Activated T-cell treated with anti-CD3 and anti-CD28 coated beads, Interleukin-2, amount 50 U/mL, for 4 hours (primary cell): ENCODE measurements at regions not wholly inside any gene's neighbourhood (a gene's known extent, or its start where the extent isn't known, plus 50 kb on each side); places are given as distances from the start of the nearest gene placed in this dataset.

Experiments used
- ATAC-seq, 2 donors: fragments of 200-7000 bp; cut with Tn5 transposase; one replicate each; pipeline ENCODE4 v1.10.0; 2021
- DNase-seq: peaks from one replicate; pipeline ENCODE4 v3.0.0-alpha.2; 2020
- H3K27me3 Mint-ChIP-seq: one replicate; pipeline ENCODE4 v1.8.0; 2021; ENCODE audit warnings: low read depth, mixed read lengths
- H3K36me3 Mint-ChIP-seq: one replicate; pipeline ENCODE4 v1.8.0; 2022; ENCODE audit warnings: mixed read lengths; ENCODE audit not compliant: insufficient read depth
- H3K4me1 Mint-ChIP-seq: one replicate; pipeline ENCODE4 v1.8.0; 2021; ENCODE audit warnings: low read depth, mixed read lengths
- H3K4me3 Mint-ChIP-seq: one replicate; pipeline ENCODE4 v1.8.0; 2021; ENCODE audit warnings: mild to moderate bottlenecking, moderate library complexity, mixed read lengths
- H3K9me3 Mint-ChIP-seq: one replicate; pipeline ENCODE4 v1.8.0; 2021; ENCODE audit warnings: mixed read lengths

GRCh38 chr7:125551008-125551407 is 621.4 kb upstream of the POT1 start:
- Mint-ChIP-seq H3K4me3 (no peak overlapping the region), H3K4me1 (no peaks in the 10 kb centered on the region), H3K9me3 (peaks cover 12% of the 10 kb centered on the region), H3K36me3 (no peaks in the 10 kb centered on the region), H3K27me3 (no peaks in the 10 kb centered on the region)
- DNase-seq (no peak), ATAC-seq (no peak)

DNA sequence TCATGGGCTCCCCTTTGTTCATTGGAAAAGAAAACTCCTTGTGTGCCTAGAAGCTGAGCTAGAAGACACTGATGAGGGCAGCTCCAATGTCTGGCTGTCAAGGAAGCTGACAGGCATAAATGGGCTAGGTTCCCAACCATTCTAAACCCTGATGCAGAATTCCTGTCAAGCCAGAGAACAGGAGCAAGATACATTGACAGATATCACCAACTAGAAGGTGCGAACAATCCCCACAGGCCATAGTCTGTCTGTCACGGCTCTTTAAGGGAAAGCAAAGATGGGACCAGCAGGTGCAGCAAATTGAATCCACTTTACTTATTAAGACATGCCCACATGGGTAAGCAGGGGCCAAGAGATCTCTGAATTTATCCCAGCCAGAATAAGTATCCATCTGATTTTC is 617.9 kb upstream of the POT1 start:
- Mint-ChIP-seq H3K27me3 (no peaks in the 10 kb centered on the region), H3K4me3 (no peak overlapping the region), H3K9me3 (peaks cover 3% of the 10 kb centered on the region), H3K36me3 (no peaks in the 10 kb centered on the region), H3K4me1 (no peaks in the 10 kb centered on the region)
- ATAC-seq (no peak), DNase-seq (no peak)

GRCh38 chr7:125530553-125530952 is 600.9 kb upstream of the POT1 start:
- H3K27me3 Mint-ChIP-seq = no peaks in the 10 kb centered on the region
- no peak overlapping the region for H3K4me3 Mint-ChIP-seq
- H3K9me3 Mint-ChIP-seq = peaks cover 28% of the 10 kb centered on the region
- no peaks in the 10 kb centered on the region for H3K36me3 Mint-ChIP-seq
- no peaks in the 10 kb centered on the region for H3K4me1 Mint-ChIP-seq
- DNase-seq = no peak
- ATAC-seq = no peak

DNA sequence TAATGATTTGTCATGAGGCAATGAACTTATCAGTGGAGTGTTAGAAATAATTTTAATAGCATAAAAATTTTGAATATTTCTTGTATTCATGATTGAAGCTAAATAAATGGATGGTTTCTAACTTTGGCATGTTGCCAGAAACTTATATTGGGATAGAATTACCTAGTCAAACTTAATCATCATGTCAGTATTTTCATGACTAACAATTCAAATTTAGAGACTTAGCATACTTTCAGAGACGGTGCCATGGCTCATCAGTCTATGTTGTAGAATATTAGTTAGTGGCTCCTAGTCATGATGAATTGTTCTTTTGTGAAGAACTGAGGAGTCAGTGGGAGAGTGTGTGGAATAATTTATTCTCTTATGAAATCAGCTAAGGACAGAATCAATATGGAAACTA is 599.6 kb upstream of the POT1 start:
- Mint-ChIP-seq H3K27me3 (no peaks in the 10 kb centered on the region), H3K9me3 (peaks cover 24% of the 10 kb centered on the region), H3K36me3 (no peaks in the 10 kb centered on the region), H3K4me3 (no peak overlapping the region), H3K4me1 (no peaks in the 10 kb centered on the region)
- DNase-seq = no peak
- no peak for ATAC-seq

DNA sequence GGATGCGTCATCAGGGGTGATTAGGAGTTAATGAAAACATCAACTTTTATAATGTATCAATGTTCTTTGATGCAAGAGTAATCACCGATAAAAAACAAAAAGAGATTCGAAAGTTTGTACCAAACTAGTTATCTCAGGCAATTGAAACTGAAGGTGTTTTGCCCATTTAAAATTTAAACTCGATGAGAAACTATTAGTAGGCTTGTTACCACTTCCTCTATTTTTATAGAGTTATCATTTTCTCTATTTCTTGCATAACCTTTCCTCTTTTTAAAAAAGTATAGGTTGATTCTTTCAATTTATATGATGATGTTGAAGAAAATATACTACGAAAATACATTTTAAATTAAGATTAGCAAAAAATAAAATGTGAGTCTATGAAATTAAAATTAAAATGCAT is 597.3 kb upstream of the POT1 start:
- no peaks in the 10 kb centered on the region for H3K4me1 Mint-ChIP-seq
- no peak for ATAC-seq
- H3K9me3 Mint-ChIP-seq = peaks cover 26% of the 10 kb centered on the region

GRCh38 chr7:125526092-125526491 is 596.5 kb upstream of the POT1 start:
- no peaks in the 10 kb centered on the region for H3K36me3 Mint-ChIP-seq
- no peaks in the 10 kb centered on the region for H3K27me3 Mint-ChIP-seq
- DNase-seq (no peak), ATAC-seq (no peak)
- peaks cover 18% of the 10 kb centered on the region for H3K9me3 Mint-ChIP-seq
- H3K4me3 Mint-ChIP-seq = no peak overlapping the region
- H3K4me1 Mint-ChIP-seq = no peaks in the 10 kb centered on the region

More for the DNA sequence above, 597.3 kb upstream of the POT1 start:
- no peak for DNase-seq
- Mint-ChIP-seq H3K36me3 (no peaks in the 10 kb centered on the region), H3K4me3 (no peak overlapping the region), H3K27me3 (no peaks in the 10 kb centered on the region)

- ATAC-seq (no peak), DNase-seq (no peak)
- Mint-ChIP-seq H3K9me3 (peaks cover 4% of the 10 kb centered on the region), H3K4me1 (no peaks in the 10 kb centered on the region), H3K36me3 (no peaks in the 10 kb centered on the region), H3K4me3 (no peak overlapping the region), H3K27me3 (no peaks in the 10 kb centered on the region)
These were observed 586.6 kb upstream of the POT1 start for GRCh38 chr7:125516194-125516593.

GRCh38 chr7:125512373-125512772 is 582.7 kb upstream of the POT1 start:
- no peaks in the 10 kb centered on the region for H3K4me1 Mint-ChIP-seq
- H3K9me3 Mint-ChIP-seq = no peaks in the 10 kb centered on the region
- no peak overlapping the region for H3K4me3 Mint-ChIP-seq
- no peak for DNase-seq
- no peak for ATAC-seq
- H3K27me3 Mint-ChIP-seq = no peaks in the 10 kb centered on the region
- no peaks in the 10 kb centered on the region for H3K36me3 Mint-ChIP-seq

GRCh38 chr7:125511310-125511709 is 581.7 kb upstream of the POT1 start:
- no peaks in the 10 kb centered on the region for H3K27me3 Mint-ChIP-seq
- no peaks in the 10 kb centered on the region for H3K9me3 Mint-ChIP-seq
- no peak for DNase-seq
- H3K4me3 Mint-ChIP-seq = no peak overlapping the region
- ATAC-seq = no peak
- no peaks in the 10 kb centered on the region for H3K36me3 Mint-ChIP-seq
- no peaks in the 10 kb centered on the region for H3K4me1 Mint-ChIP-seq

GRCh38 chr7:125506331-125506730 is 576.7 kb upstream of the POT1 start:
- Mint-ChIP-seq H3K36me3 (no peaks in the 10 kb centered on the region), H3K4me1 (no peaks in the 10 kb centered on the region), H3K4me3 (no peak overlapping the region), H3K9me3 (peaks cover 11% of the 10 kb centered on the region), H3K27me3 (no peaks in the 10 kb centered on the region)
- DNase-seq = no peak
- no peak for ATAC-seq

DNA sequence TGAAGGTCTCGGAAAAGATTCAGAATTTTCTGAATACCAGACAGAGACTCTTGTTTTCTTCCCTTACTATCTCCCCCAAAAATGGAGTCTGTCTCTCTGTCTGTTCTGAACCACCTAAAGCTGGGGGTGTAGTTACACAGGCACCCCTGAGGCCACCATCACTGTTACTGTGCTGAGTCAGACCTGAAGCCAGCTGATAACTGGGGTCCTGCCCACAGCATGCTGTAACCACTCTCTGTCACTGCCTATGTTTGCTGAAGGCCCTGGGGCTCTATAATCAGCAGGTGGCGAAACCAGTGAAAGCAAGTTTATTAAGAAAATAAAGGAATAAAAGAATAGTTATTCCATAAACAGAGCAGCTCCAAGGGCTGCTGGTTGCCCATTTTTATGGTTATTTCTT is 575.2 kb upstream of the POT1 start:
- H3K36me3 Mint-ChIP-seq = no peaks in the 10 kb centered on the region
- no peaks in the 10 kb centered on the region for H3K27me3 Mint-ChIP-seq
- no peaks in the 10 kb centered on the region for H3K4me1 Mint-ChIP-seq
- no peak overlapping the region for H3K4me3 Mint-ChIP-seq
- peaks cover 15% of the 10 kb centered on the region for H3K9me3 Mint-ChIP-seq
- DNase-seq (no peak), ATAC-seq (no peak)

GRCh38 chr7:125495997-125496396 is 566.4 kb upstream of the POT1 start:
- Mint-ChIP-seq H3K36me3 (no peaks in the 10 kb centered on the region), H3K4me1 (no peaks in the 10 kb centered on the region), H3K4me3 (no peak overlapping the region), H3K27me3 (no peaks in the 10 kb centered on the region), H3K9me3 (peaks cover 9% of the 10 kb centered on the region)
- DNase-seq (no peak), ATAC-seq (no peak)

DNA sequence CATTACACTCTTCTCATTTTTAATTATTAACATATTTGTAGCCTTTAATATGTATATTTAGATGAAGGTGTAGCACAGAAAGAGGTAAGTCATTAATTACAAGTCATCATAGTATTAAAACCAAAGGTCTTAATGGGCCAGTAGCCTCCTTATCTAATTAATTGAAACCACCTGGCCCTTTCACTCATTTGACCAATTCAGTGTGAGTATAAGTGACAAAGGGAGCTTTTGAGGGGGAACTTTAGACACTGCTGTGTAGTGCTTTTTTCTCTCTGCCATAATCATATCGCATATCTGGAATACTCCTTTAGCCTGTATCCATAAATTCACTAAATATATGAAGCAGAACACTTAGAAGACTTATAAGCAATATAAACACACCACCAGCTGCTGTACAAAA is 562.9 kb upstream of the POT1 start:
- Mint-ChIP-seq H3K4me1 (no peaks in the 10 kb centered on the region), H3K27me3 (no peaks in the 10 kb centered on the region), H3K36me3 (no peaks in the 10 kb centered on the region), H3K4me3 (no peak overlapping the region), H3K9me3 (no peaks in the 10 kb centered on the region)
- DNase-seq (no peak), ATAC-seq (no peak)

DNA sequence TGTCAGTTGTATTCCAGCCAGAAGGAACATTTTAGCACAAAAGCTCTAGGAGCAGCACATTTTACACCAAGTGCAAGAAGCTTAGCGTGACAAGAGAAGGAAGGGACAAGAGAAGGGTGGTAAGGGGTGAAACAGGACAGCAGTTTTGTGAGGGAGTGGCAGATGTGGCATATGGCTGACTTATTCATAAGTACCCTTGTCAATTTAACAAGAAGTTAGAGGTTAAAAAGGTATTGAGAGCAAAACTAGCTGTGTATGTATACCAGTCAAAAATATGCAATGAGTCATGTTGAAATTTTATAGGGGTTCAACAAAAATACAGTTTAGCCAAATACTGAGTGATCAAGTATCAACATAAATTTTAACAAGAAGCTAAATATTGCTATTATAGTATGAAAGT is 561.5 kb upstream of the POT1 start:
- Mint-ChIP-seq H3K4me3 (no peak overlapping the region), H3K4me1 (no peaks in the 10 kb centered on the region), H3K27me3 (no peaks in the 10 kb centered on the region), H3K9me3 (no peaks in the 10 kb centered on the region), H3K36me3 (no peaks in the 10 kb centered on the region)
- DNase-seq (no peak), ATAC-seq (no peak)

- Mint-ChIP-seq H3K9me3 (no peaks in the 10 kb centered on the region), H3K4me3 (no peak overlapping the region), H3K27me3 (no peaks in the 10 kb centered on the region), H3K4me1 (no peaks in the 10 kb centered on the region), H3K36me3 (no peaks in the 10 kb centered on the region)
- ATAC-seq (no peak), DNase-seq (no peak)
These were observed 560.5 kb upstream of the POT1 start for GRCh38 chr7:125490167-125490566.

DNA sequence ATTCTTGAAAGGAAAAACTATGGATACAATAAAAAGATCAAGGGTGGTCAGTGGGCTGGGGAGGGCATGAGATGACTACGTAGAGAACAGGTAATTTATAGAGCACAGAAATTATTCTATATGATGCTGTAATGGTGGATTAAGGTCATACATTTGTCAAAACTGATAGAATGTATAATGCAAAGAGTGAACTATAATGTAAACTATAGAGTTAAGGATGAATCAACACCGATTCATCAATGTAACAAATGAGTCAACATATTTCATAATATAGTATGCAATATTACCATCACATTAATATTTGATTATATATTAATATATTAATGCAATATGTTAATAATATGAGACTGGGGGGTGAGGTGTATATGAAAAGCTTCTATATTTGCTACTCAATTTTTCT is 555.6 kb upstream of the POT1 start:
- H3K36me3 Mint-ChIP-seq = no peaks in the 10 kb centered on the region
- no peaks in the 10 kb centered on the region for H3K9me3 Mint-ChIP-seq

More for the DNA sequence above, 555.6 kb upstream of the POT1 start:
- no peaks in the 10 kb centered on the region for H3K4me1 Mint-ChIP-seq
- no peak for DNase-seq
- ATAC-seq = no peak
- no peak overlapping the region for H3K4me3 Mint-ChIP-seq
- H3K27me3 Mint-ChIP-seq = no peaks in the 10 kb centered on the region
